DND-41 (cell line): ENCODE measurements at regions not wholly inside any gene's neighbourhood (a gene's known extent, or its start where the extent isn't known, plus 50 kb on each side); places are given as distances from the start of the nearest gene placed in this dataset.

Source experiments
- CTCF ChIP-seq: IDR thresholded peaks from 2 replicates; pipeline ENCODE4 v1.5.1; 2012; ENCODE audit warnings: borderline replicate concordance, low read length, moderate library complexity, mild to moderate bottlenecking; ENCODE audit not compliant: poor library complexity, severe bottlenecking; ENCODE audit errors: extremely low read depth
- EZH2 ChIP-seq: IDR thresholded peaks from 3 replicates; pipeline ENCODE4 v1.6.1; 2012; ENCODE audit warnings: borderline replicate concordance, low read depth, mild to moderate bottlenecking, moderate library complexity, low read length, inconsistent platforms; ENCODE audit not compliant: severe bottlenecking

GRCh38 chrX:20514358-20514757, 247.6 kb upstream of the RPS6KA3 start:
- TF ChIP-seq CTCF: no peak
- TF ChIP-seq EZH2: no peak
